RWPE1 (cell line): ENCODE measurements at regions not wholly inside any gene's neighbourhood (a gene's known extent, or its start where the extent isn't known, plus 50 kb on each side); places are given as distances from the start of the nearest gene placed in this dataset.
"Not testable (repeated sequence)": the region's sequence is repeated elsewhere in the genome, so short reads cannot be mapped to it uniquely, and the experiment has no call there.

Experiments used
- CTCF ChIA-PET: fragments of 350-600 bp; sonication (Branson Sonifier 250); formaldehyde crosslinking; extraction: SDS; loops from one replicate; lab custom pipeline; 2021; lab: Yijun Ruan, JAX
- POLR2A ChIA-PET: fragments of 400-600 bp; formaldehyde crosslinking; extraction: SDS; loops from one replicate; lab custom pipeline; 2020; ENCODE audit warnings: antibody characterized with exemption; ENCODE audit not compliant: low non-redundant PET; lab: Yijun Ruan, JAX
- DNase-seq: peaks from one replicate; pipeline ENCODE4 v3.0.0; 2012; ENCODE audit warnings: low spot score
- H3K27ac ChIP-seq: fragments of 450-650 bp; 2 replicates; pipeline ENCODE4 v1.5.1; 2017

- CTCF ChIA-PET, DNase-seq, POLR2A ChIA-PET, H3K27ac ChIP-seq: not testable (repeated sequence)
These were observed 153.4 kb downstream of the OR4F15 start for GRCh38 chr15:101965353-101965752.

- CTCF ChIA-PET, DNase-seq, POLR2A ChIA-PET, H3K27ac ChIP-seq: not testable (repeated sequence)
These were observed 153.9 kb downstream of the OR4F15 start for GRCh38 chr15:101965860-101966259.

- POLR2A ChIA-PET, DNase-seq, CTCF ChIA-PET, H3K27ac ChIP-seq: not testable (repeated sequence)
These were observed 155.4 kb downstream of the OR4F15 start for GRCh38 chr15:101967364-101967763.

- CTCF ChIA-PET, DNase-seq, H3K27ac ChIP-seq, POLR2A ChIA-PET: not testable (repeated sequence)
These were observed 158.6 kb downstream of the OR4F15 start for GRCh38 chr15:101970605-101971004.

- DNase-seq, POLR2A ChIA-PET, H3K27ac ChIP-seq, CTCF ChIA-PET: not testable (repeated sequence)
These were observed 165.3 kb downstream of the OR4F15 start for GRCh38 chr15:101977281-101977680.

GRCh38 chr15:101980206-101980910, 168.4 kb downstream of the OR4F15 start:
- DNase-seq, CTCF ChIA-PET, POLR2A ChIA-PET, H3K27ac ChIP-seq: not testable (repeated sequence)
